Putamen (tissue), 1 donor: ENCODE measurements at regions not wholly inside any gene's neighbourhood (a gene's known extent, or its start where the extent isn't known, plus 50 kb on each side); places are given as distances from the start of the nearest gene placed in this dataset.

Source experiments
- DNase-seq: peaks from one replicate; pipeline ENCODE4 v3.0.0-alpha.2; 2016; ENCODE audit warnings: low spot score

- no peak for DNase-seq
Observed at GRCh38 chr15:81865850-81866537, 179.8 kb downstream of the MEX3B start.

GRCh38 chr15:81863162-81863561, 182.7 kb downstream of the MEX3B start:
- DNase-seq = no peak

- no peak for DNase-seq
Observed at GRCh38 chr15:81859737-81860516, 185.9 kb downstream of the MEX3B start.

- no peak for DNase-seq
Observed at GRCh38 chr15:81858586-81858985, 187.2 kb downstream of the MEX3B start.

- DNase-seq = no peak
Observed at GRCh38 chr15:81858136-81858535, 187.7 kb downstream of the MEX3B start.

GRCh38 chr15:81856634-81857026, 189.2 kb downstream of the MEX3B start:
- no peak for DNase-seq

- no peak for DNase-seq
Observed at GRCh38 chr15:81856001-81856633, 189.7 kb downstream of the MEX3B start.

GRCh38 chr15:81853150-81853748, 192.6 kb downstream of the MEX3B start:
- no peak for DNase-seq

GRCh38 chr15:81852411-81853149, 193.2 kb downstream of the MEX3B start:
- no peak for DNase-seq

GRCh38 chr15:81851757-81852156, 194.1 kb downstream of the MEX3B start:
- DNase-seq = no peak

GRCh38 chr15:81851325-81851724, 194.5 kb downstream of the MEX3B start:
- no peak for DNase-seq

- DNase-seq = no peak
Observed at GRCh38 chr15:81849289-81849688, 196.5 kb downstream of the MEX3B start.

GRCh38 chr15:81848701-81849100, 197.1 kb downstream of the MEX3B start:
- DNase-seq = no peak

GRCh38 chr15:81843757-81844407, 201.9 kb downstream of the MEX3B start:
- DNase-seq = no peak

GRCh38 chr15:81843226-81843625, 202.6 kb downstream of the MEX3B start:
- no peak for DNase-seq

- DNase-seq = no peak
Observed at GRCh38 chr15:81839387-81839786, 206.4 kb downstream of the MEX3B start.

- no peak for DNase-seq
Observed at GRCh38 chr15:81835731-81836130, 210.1 kb downstream of the MEX3B start.

GRCh38 chr15:81830520-81830919, 215.3 kb downstream of the MEX3B start:
- no peak for DNase-seq

- DNase-seq = no peak
Observed at GRCh38 chr15:81829918-81830317, 215.9 kb downstream of the MEX3B start.

- DNase-seq = no peak
Observed at GRCh38 chr15:81828135-81828534, 217.7 kb downstream of the MEX3B start.

GRCh38 chr15:81825136-81825535, 220.7 kb downstream of the MEX3B start:
- no peak for DNase-seq
